Fibroblast of mammary gland (primary cell): ENCODE measurements at regions not wholly inside any gene's neighbourhood (a gene's known extent, or its start where the extent isn't known, plus 50 kb on each side); places are given as distances from the start of the nearest gene placed in this dataset.

Experiments
- DNase-seq: peaks from one replicate; pipeline ENCODE4 v3.0.0-alpha.2; 2010; ENCODE audit warnings: low read depth
- H3K4me3 ChIP-seq: 2 replicates; pipeline ENCODE4 v1.5.1; 2011; ENCODE audit warnings: low read depth, mild to moderate bottlenecking, low read length, moderate library complexity; ENCODE audit not compliant: control insufficient read depth
- CTCF ChIP-seq: conservative IDR thresholded peaks from 2 replicates; pipeline ENCODE4 v1.5.1; 2011; ENCODE audit warnings: low read depth, low read length, inconsistent platforms; ENCODE audit not compliant: control insufficient read depth, insufficient read depth

DNA sequence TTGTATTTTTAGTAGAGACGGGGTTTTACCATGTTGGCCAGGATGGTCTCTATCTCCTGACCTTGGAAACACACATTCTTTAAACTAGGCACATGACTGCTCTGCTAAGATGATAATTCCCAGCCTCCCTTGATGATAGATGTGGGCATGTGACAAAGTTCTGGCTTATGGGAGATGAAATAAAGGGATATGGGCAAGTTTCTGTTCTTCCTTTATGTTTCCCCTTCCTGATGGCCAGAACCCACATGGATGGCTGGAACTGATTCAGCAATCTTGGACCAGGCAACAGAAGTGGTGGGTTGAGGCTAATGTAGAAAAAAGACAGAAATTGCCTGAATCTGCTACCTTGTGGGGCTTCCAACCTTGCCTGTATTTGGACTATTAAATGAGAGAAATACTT, 60.7 kb upstream of the NRP1 start:
- DNase-seq: no peak

GRCh38 chr10:33392706-33393105, 58.2 kb upstream of the NRP1 start:
- TF ChIP-seq CTCF: no peak
- no peak for DNase-seq
- H3K4me3 ChIP-seq: no peak overlapping the region

More for the DNA sequence above, 60.7 kb upstream of the NRP1 start:
- no peak overlapping the region for H3K4me3 ChIP-seq
- TF ChIP-seq CTCF: no peak

DNA sequence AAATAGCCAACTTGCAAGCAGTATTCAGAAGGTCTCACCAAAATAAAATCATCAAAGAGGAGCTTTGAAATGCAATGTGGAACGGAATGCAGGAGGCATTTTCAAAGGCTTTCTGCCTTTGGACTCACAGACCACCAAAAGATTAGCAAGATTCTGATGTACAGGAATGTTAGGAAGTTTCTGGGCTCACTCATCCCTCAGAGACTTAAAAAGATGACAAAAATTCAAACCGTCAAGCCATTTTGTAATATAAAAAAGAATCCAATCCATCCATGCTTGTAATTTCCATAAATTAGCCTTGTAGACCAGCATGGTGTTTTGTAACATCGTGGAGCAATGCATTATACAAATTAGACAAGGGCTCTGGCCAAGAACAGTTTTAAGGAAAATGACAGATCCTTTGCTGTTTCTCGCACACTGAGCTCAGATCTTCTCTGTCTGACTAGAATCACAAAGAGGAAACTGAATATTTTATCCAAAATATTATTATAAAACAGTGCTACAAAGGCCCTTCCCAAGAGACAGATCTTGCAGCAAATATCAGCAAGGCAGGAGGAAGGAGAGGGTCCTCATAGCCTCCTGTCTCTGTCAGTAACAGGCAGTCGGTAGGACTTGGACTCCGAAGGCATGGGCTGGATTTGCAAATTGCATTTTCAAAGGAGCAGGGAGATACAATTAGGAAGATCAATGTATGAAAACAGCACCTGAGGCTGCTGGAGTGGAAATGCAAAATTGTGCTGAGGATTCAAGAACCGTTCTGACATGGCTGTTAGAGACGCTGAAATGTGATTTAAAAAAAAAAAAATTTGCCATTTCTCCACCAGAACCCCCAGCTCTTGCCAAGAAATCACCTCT, 57.4 kb upstream of the NRP1 start:
- no peak for TF ChIP-seq CTCF
- no peak overlapping the region for H3K4me3 ChIP-seq
- DNase-seq: no peak

DNA sequence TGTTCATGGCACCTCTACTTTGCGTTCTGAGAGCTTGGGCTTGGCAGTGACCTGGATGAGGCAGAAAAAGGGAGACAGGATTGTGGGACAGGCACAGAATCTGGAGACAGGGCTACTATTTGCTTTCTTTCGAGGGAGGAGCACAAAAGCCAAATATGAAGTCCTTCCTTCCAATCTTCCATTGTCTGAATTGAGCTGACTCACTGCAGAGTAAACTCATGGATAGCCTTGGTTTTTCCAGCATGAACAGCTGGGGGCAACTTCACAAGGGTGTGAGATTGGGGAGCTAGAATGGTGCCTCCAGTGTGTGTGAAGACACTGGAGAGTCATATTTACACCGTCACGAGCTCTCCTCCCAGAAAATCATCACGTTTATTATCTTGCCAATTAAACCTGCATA, 55.6 kb upstream of the NRP1 start:
- DNase-seq: no peak
- no peak overlapping the region for H3K4me3 ChIP-seq
- TF ChIP-seq CTCF: no peak

DNA sequence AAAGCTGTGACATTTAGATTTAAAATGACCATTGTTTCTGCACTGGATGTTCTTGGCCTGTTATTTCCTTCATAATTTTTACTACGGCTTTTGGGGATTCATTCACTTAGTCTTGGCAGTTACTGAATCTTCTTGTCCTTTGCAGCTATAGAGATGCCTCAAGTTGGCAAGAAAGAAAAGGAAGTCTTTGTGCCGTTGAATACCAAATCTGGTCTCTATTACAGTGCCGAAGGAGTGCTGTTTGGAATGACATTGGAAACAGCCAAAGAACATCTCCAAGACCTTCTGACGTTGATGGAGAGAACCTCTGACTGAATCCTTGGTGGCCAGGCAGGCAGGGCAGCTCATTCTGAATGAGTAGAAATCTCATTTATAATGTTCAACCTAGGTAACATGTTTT, 54.3 kb upstream of the NRP1 start:
- no peak for TF ChIP-seq CTCF
- H3K4me3 ChIP-seq: no peak overlapping the region
- DNase-seq: no peak

DNA sequence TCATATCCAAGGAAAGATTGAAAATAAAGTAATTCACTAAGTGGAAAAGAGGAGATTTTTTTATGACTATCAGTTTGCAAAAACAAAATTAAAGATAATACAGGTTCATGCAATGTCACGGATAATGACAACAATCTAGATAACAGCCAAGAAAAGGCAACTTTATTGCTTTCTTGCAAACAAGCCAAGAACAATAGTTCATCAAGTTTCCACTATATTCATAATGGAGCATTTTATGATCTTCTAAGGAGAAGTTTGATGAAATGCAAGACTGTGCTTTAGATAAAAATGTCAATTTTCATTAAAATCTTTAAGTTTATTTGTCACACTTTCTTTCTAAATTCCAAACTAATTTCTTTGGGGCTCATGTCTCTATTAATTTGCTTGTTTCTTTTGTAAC, 53.9 kb upstream of the NRP1 start:
- TF ChIP-seq CTCF: no peak
- DNase-seq: no peak
- H3K4me3 ChIP-seq: no peak overlapping the region
